ENCODE measurements at regions not wholly inside any gene's neighbourhood (a gene's known extent, or its start where the extent isn't known, plus 50 kb on each side); places are given as distances from the start of the nearest gene placed in this dataset.

DNA sequence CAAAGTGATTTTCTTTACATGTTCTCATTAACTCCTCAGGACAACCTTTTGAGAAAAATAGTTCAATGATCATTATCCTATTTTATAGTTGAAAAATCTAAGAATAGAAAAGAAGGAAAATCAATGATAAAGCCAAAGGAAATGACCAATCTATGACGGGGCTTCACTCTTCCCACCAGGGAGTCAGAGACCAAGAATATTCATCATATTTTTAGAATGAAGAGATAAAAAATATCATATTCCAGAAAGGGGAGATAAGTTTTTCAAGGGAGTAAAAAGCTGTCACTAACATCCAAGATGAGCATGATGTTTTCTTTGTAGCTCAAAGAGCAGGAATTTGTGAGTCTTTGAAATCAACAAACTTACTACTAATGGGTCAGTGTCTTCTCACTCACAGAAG is 71.5 kb upstream of the LPP start:
- H3K27me3 ChIP-seq = no peaks in the 10 kb centered on the region
- DNase-seq (ENCODE audit: low spot score in 2 of 2) = no peak
- peaks cover 0 to 25% (median 0%) of the 10 kb centered on the region in 4 donors for H3K4me1 ChIP-seq
- WGBS, 2 donors = 55 to 57% methylated on average over 1 of the region's 1 CpG
- peaks cover 0 to 4% (median 0%) of the 10 kb centered on the region in 4 donors for H3K9me3 ChIP-seq
- H3K4me3 ChIP-seq = no peak overlapping the region
- H3K36me3 ChIP-seq = no peaks in the 10 kb centered on the region
- TF ChIP-seq, protein P1, sequence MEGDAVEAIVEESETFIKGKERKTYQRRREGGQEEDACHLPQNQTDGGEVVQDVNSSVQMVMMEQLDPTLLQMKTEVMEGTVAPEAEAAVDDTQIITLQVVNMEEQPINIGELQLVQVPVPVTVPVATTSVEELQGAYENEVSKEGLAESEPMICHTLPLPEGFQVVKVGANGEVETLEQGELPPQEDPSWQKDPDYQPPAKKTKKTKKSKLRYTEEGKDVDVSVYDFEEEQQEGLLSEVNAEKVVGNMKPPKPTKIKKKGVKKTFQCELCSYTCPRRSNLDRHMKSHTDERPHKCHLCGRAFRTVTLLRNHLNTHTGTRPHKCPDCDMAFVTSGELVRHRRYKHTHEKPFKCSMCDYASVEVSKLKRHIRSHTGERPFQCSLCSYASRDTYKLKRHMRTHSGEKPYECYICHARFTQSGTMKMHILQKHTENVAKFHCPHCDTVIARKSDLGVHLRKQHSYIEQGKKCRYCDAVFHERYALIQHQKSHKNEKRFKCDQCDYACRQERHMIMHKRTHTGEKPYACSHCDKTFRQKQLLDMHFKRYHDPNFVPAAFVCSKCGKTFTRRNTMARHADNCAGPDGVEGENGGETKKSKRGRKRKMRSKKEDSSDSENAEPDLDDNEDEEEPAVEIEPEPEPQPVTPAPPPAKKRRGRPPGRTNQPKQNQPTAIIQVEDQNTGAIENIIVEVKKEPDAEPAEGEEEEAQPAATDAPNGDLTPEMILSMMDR (IDR thresholded peaks at IDR 0.05) = no peak
- peak overlapping the region in 2 of 4 donors; percentile 30 to 82 for H3K27ac ChIP-seq

DNA sequence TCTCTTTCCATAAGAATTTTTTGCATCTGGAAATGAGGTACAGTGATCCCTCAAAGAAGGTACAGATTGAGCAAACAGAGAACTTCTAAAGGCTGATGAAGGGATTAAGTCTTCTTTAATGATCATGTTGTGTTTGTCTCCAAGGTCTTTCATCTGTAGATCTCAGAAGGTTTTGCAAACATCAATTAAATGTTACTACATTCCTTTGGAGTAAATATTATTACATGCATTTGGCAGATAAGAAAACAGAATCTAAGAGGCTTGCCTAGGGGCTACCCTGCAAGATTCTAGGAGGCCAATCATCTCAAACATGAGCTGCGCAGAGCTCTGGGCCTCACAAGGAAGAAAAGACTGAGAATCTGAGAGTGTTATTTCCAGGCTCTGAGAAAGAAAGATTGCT is 70.9 kb upstream of the LPP start:
- Histone ChIP-seq H3K4me3 (no peak overlapping the region), H3K27ac (peak overlapping the region in 2 of 4 donors; percentile 30 to 82), H3K9me3 (peaks cover 0 to 4% (median 0%) of the 10 kb centered on the region in 4 donors), H3K4me1 (peaks cover 0 to 20% (median 0%) of the 10 kb centered on the region in 4 donors), H3K27me3 (no peaks in the 10 kb centered on the region), H3K36me3 (no peaks in the 10 kb centered on the region)
- TF ChIP-seq EP300 (IDR thresholded peaks at IDR 0.05) (no peak), POLR2A (IDR thresholded peaks at IDR 0.05) (no peak)
- TF ChIP-seq, protein P1 (IDR thresholded peaks at IDR 0.05) = no peak
- 100% methylated on average over 1 of the region's 1 CpG for WGBS, 2 donors
- no peak for DNase-seq (ENCODE audit: low spot score in 2 of 2)

DNA sequence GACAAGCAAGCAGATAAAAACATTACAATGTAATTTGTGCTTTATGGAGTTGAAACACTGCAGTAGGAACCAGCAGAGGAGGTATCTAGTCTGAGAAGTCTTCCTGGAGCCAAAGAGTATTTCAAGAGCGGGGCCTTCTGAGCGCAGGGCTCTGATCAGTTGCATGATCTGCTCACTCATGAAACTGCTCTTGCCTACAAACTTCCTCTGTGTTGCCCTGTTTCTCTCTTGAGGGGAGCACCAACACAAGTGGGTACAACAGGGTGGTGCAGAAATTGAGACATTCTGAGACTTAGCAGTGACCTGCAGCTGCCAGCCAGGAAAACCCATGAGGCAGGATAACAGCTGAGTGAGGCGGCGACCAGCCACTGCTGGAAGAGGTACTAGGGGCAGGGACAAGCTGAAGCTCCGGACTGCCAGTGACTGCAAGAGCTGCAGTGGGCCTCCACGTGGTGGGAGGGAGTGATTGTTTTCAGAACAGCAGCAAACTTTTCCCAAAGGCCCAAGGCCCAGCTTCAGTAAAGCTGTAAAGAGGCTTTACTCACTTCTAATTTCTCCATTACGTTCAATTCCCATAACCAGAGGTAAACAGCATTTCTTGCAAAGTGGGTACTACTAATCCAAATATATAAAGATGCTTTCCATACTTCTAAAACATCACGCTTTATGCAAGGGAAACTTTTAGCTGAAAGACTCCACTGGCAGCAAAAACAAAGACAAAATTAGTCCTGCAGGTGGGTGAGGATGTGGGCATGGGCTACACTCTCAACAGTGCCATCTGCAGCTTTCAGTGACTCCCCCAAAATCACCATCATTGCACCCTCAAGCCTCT is 69.0 kb upstream of the LPP start:
- WGBS, 2 donors = 80 to 90% methylated on average over 8 of the region's 8 CpGs
- Histone ChIP-seq H3K9me3 (peaks cover 0 to 4% (median 0%) of the 10 kb centered on the region in 4 donors), H3K36me3 (no peaks in the 10 kb centered on the region), H3K27me3 (no peaks in the 10 kb centered on the region), H3K4me3 (no peak overlapping the region), H3K27ac (no peak overlapping the region), H3K4me1 (peaks cover 0 to 16% (median 0%) of the 10 kb centered on the region in 4 donors)
- DNase-seq (ENCODE audit: low spot score in 2 of 2) = no peak
- TF ChIP-seq EP300 (IDR thresholded peaks at IDR 0.05) (no peak), POLR2A (IDR thresholded peaks at IDR 0.05) (no peak)
- TF ChIP-seq, protein P1 (IDR thresholded peaks at IDR 0.05) = no peak

DNA sequence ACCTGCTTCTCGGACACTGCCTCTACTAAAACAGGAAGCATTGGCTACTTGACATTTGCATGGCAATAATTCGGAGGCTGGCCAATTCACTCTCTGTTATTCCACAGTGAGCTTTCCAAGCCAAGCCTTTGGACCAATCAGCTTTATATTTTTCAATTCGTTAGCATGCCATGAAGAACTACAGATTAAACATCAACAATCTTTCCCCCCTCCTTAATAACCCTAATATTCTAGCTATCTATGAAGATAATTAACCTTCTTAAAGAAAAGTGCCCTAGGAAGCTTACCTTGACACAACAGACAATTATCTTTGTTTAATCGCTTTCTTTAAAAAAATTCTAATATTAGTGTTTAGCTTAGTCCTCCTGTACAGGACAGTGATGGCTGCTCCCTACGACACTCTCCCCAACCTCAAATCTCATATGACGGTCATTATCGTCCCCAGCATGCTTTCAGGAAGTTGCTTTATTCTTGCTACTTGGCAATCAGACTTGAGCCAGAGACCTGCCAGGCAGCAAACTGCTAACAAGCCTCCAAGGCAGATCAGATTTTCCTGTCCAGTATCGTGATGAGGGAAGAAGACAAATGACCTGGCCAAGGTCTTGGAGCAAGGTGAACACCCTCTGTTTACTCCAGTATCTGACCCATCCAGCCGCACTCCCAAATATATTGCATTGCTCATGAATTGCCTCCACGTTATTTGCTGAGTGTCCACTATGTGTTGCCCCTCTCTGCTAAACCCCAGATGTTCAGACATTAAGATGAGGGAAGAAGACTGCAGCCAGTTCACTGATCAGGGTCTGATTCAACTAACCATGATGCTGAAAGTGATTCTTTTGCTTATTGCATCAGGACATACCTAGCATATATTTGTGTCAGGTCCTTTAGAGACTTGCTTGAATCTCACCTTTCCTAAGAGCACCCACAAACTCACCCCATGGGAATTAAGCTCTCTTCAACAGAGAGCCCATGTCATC is 68.1 kb upstream of the LPP start:
- no peak for DNase-seq (ENCODE audit: low spot score in 2 of 2)
- TF ChIP-seq, protein P1 (IDR thresholded peaks at IDR 0.05) = no peak
- TF ChIP-seq POLR2A (IDR thresholded peaks at IDR 0.05) (no peak), EP300 (IDR thresholded peaks at IDR 0.05) (no peak)
- Histone ChIP-seq H3K4me3 (no peak overlapping the region), H3K27ac (no peak overlapping the region), H3K9me3 (no peaks in the 10 kb centered on the region), H3K27me3 (no peaks in the 10 kb centered on the region), H3K36me3 (no peaks in the 10 kb centered on the region), H3K4me1 (peaks cover 0 to 16% (median 0%) of the 10 kb centered on the region in 4 donors)
- 84 to 86% methylated on average over 10 of the region's 10 CpGs for WGBS, 2 donors
